Heart left ventricle (tissue), 16 donors: ENCODE measurements at regions not wholly inside any gene's neighbourhood (a gene's known extent, or its start where the extent isn't known, plus 50 kb on each side); places are given as distances from the start of the nearest gene placed in this dataset.
A peak's percentile ranks its signal among the peaks of the same experiment; 100 is the strongest.

Experiments used
- ATAC-seq, 4 donors: fragments of 200-7000 bp; cut with Tn5 transposase; one replicate each; pipeline ENCODE4 v1.9.1; 2020 to 2022; ENCODE audit warnings: moderate library complexity in 4 of 4, mild to moderate bottlenecking in 3 of 4, moderate number of reproducible peaks in 1 of 4
- DNase-seq, 5 donors: peaks; one replicate each; pipeline ENCODE4 v3.0.0-alpha.2; 2020
- H3K27ac ChIP-seq, 12 donors: fragments of 200-600 bp; sonication (generic) in 4 of 12; one replicate each; pipeline versions ENCODE4 v1.5.0 to v1.8.0; 2016 to 2022; ENCODE audit warnings: mild to moderate bottlenecking in 2 of 12
- H3K27me3 ChIP-seq, 9 donors: fragments of 200-600 bp; sonication (generic) in 2 of 9; one replicate each; pipeline versions ENCODE4 v1.5.1 to v1.8.0; 2016 to 2022; ENCODE audit warnings: mild to moderate bottlenecking in 3 of 9
- H3K36me3 ChIP-seq, 9 donors: fragments of 200-600 bp; sonication (generic) in 2 of 9; one replicate each; pipeline versions ENCODE4 v1.5.0 to v1.8.0; 2018 to 2022; ENCODE audit warnings: mild to moderate bottlenecking in 2 of 9
- H3K4me1 ChIP-seq, 12 donors: fragments of 200-600 bp; sonication (generic) in 4 of 12; one replicate each; pipeline versions ENCODE4 v1.5.0 to v1.8.0; 2016 to 2022; ENCODE audit warnings: mild to moderate bottlenecking in 3 of 12
- H3K4me3 ChIP-seq, 12 donors: fragments of 200-600 bp; sonication (generic) in 4 of 12; one replicate each; pipeline versions ENCODE4 v1.5.0 to v1.8.0; 2017 to 2022; ENCODE audit warnings: mild to moderate bottlenecking in 9 of 12, moderate library complexity in 4 of 12
- H3K9me3 ChIP-seq, 12 donors: fragments of 200-600 bp; sonication (generic) in 4 of 12; one replicate each; pipeline versions ENCODE4 v1.5.0 to v1.8.0; 2016 to 2022; ENCODE audit warnings: mild to moderate bottlenecking in 1 of 12
- CTCF ChIP-seq, 12 donors: fragments of 200-600 bp; sonication (generic) in 4 of 12; IDR thresholded peaks; one replicate each; pipeline versions ENCODE4 v1.5.0 to v1.8.0; 2018 to 2022; ENCODE audit warnings: antibody characterized with exemption in 12 of 12, mild to moderate bottlenecking in 5 of 12
- POLR2A ChIP-seq, 2 donors: fragments of 450-650 bp; IDR thresholded peaks; one replicate each; pipeline ENCODE4 v1.6.1; 2017; ENCODE audit warnings: antibody characterized with exemption in 2 of 2, mild to moderate bottlenecking in 2 of 2, moderate library complexity in 2 of 2
- WGBS, 4 donors: extraction: QIAGEN DNeasy Blood & Tissue Kit in 2 of 4; methylation state at CpG; one replicate each; pipeline versions ENCODE4 v1.1.5 to v1.1.7; 2013 to 2018; 5-methylcytosine and 5-hydroxymethylcytosine counted together
- intact Hi-C, 10 donors: fragments of 100-400 bp; cut with DNase I; formaldehyde crosslinking; loops; one replicate each; pipeline versions ENCODE4 v1.11.1 to v1.14.2; 2022
- donor health status: ischemic (EF 13 %, LVEDD 7.1; RV severe dilation, severe dysfunction).
- donor health status: healthy with polysubstance abuse.
- donor health status: DM: no; HTN: yes; CAD: no.
- donor health status: DM: no; HTN: no; CAD: no.
- donor health status: ischemic (EF 25% LVEDD 6.9; RV normal size, moderate dysfunction).
- donor health status: ischemic (EF 25% LVEDD 5.7; RV mildly dilated, moderate dysfunction).
- donor health status: healthy.
- donor health status: DM: yes; HTN: yes; CAD: no.
- donor health status: ischemic (EF 35%, LVEDD 5.7; RV mildly dilated, moderate dysfunction).
- donor health status: nonischemic (EF 11% LVEDD 7.7; RV severe dilation, severe dysfunction).
- donor health status: DM: yes; HTN: yes; CAD: no.
- donor health status: PGD.
- donor health status: ischemic (EF 29% LVEDD 5.4; RV normal size, mild dysfunction).
- donor health status: nonischemic (EF 23%, LVEDD 6.1; RV moderate dilation, normal function).

- no peak for ATAC-seq
- intact Hi-C loops: no loop called here
- Histone ChIP-seq H3K27me3 (no peaks in the 10 kb centered on the region), H3K27ac (no peak overlapping the region), H3K36me3 (no peaks in the 10 kb centered on the region), H3K9me3 (peaks cover 0 to 28% (median 14%) of the 10 kb centered on the region in 12 donors), H3K4me1 (peaks cover 0 to 12% (median 0%) of the 10 kb centered on the region in 12 donors), H3K4me3 (no peak overlapping the region)
- DNase-seq: no peak
- TF ChIP-seq POLR2A (IDR thresholded peaks at IDR 0.05) (no peak), CTCF (IDR thresholded peaks at IDR 0.05) (no peak)
- 36 to 42% (median 39%) methylated on average over 3 of the region's 3 CpGs for WGBS, 4 donors
Measured at GRCh38 chr1:220952961-220953643, 73.9 kb downstream of the HLX start.

GRCh38 chr1:220954321-220955075 lies 75.3 kb downstream of the HLX start:
- intact Hi-C loops: no loop called here
- Histone ChIP-seq H3K4me3 (no peak overlapping the region), H3K27me3 (no peaks in the 10 kb centered on the region), H3K4me1 (peaks cover 0 to 12% (median 0%) of the 10 kb centered on the region in 12 donors), H3K27ac (no peak overlapping the region), H3K9me3 (peaks cover 0 to 25% (median 14%) of the 10 kb centered on the region in 12 donors), H3K36me3 (no peaks in the 10 kb centered on the region)
- no peak for ATAC-seq
- TF ChIP-seq CTCF (IDR thresholded peaks at IDR 0.05): no peak
- TF ChIP-seq POLR2A (IDR thresholded peaks at IDR 0.05): no peak
- WGBS, 4 donors: 79 to 96% (median 85%) methylated on average over 5 of the region's 5 CpGs
- no peak for DNase-seq

- Histone ChIP-seq H3K27me3 (no peaks in the 10 kb centered on the region), H3K9me3 (peaks cover 0 to 19% (median 10%) of the 10 kb centered on the region in 12 donors), H3K27ac (no peak overlapping the region), H3K4me1 (peaks cover 0 to 12% (median 0%) of the 10 kb centered on the region in 12 donors), H3K36me3 (no peaks in the 10 kb centered on the region), H3K4me3 (no peak overlapping the region)
- no peak for TF ChIP-seq POLR2A (IDR thresholded peaks at IDR 0.05)
- TF ChIP-seq CTCF (IDR thresholded peaks at IDR 0.05): no peak
- DNase-seq: no peak
- intact Hi-C loops: no loop called here
- ATAC-seq: no peak
- 87 to 92% (median 89%) methylated on average over 4 of the region's 4 CpGs for whole genome bisulfite sequencing, 4 donors
Measured at GRCh38 chr1:220955116-220955515, 75.9 kb downstream of the HLX start.

GRCh38 chr1:220956501-220957232 lies 77.4 kb downstream of the HLX start:
- peak overlapping the region in 8 of 12 donors; percentile 1 to 58 (median 29) for H3K27ac ChIP-seq
- H3K36me3 ChIP-seq: no peaks in the 10 kb centered on the region
- TF ChIP-seq CTCF (IDR thresholded peaks at IDR 0.05) (no peak), POLR2A (IDR thresholded peaks at IDR 0.05) (no peak)
- H3K27me3 ChIP-seq: no peaks in the 10 kb centered on the region
- ATAC-seq (peak in 2 of 4 donors; percentile 38 to 45), DNase-seq (no peak)
- intact Hi-C loops: no loop called here
- WGBS, 4 donors: 45 to 59% (median 53%) methylated on average over 2 of the region's 2 CpGs
- no peak overlapping the region for H3K4me3 ChIP-seq
- H3K4me1 ChIP-seq: peaks cover 0 to 17% (median 0%) of the 10 kb centered on the region in 12 donors
- peaks cover 0 to 3% (median 0%) of the 10 kb centered on the region in 12 donors for H3K9me3 ChIP-seq
